PC-3 (cell line): ENCODE measurements at regions not wholly inside any gene's neighbourhood (a gene's known extent, or its start where the extent isn't known, plus 50 kb on each side); places are given as distances from the start of the nearest gene placed in this dataset.

ENCODE experiments used
- ATAC-seq: fragments of 200-7000 bp; cut with Tn5 transposase; 2 replicates; pipeline ENCODE4 v1.9.1; 2020; ENCODE audit warnings: mild to moderate bottlenecking, moderate library complexity
- BruUV-seq: library from RNA; stranded (reverse); fragments of 400-500 nt; replicated peaks from 2 replicates; lab custom pipeline; 2021; lab: Mats Ljungman, UMichigan
- CTCF ChIA-PET: fragments of 300-600 bp; sonication (Branson Sonifier 250); formaldehyde crosslinking; loops from one replicate; lab custom pipeline; 2022; ENCODE audit warnings: antibody characterized with exemption; lab: Charles Lee
- POLR2A ChIA-PET: fragments of 300-600 bp; sonication (Branson Sonifier 250); formaldehyde crosslinking; loops from one replicate; lab custom pipeline; 2022; ENCODE audit warnings: antibody characterized with exemption; ENCODE audit not compliant: unreplicated experiment; lab: Charles Lee
- DNase-seq: peaks from one replicate; pipeline ENCODE4 v3.0.0-alpha.2; 2015
- H2AFZ ChIP-seq: fragments of 300-600 bp; sonication (generic); 2 replicates; pipeline ENCODE4 v1.6.0; 2016; ENCODE audit warnings: antibody characterized with exemption, low read length
- H3F3A ChIP-seq: fragments of 300-600 bp; sonication (generic); one replicate; pipeline ENCODE4 v1.6.0; 2017; ENCODE audit warnings: antibody characterized with exemption, low read length, control low read depth, mild to moderate bottlenecking; ENCODE audit not compliant: unreplicated experiment
- H3K27ac ChIP-seq: fragments of 300-600 bp; sonication (generic); 2 replicates; pipeline ENCODE4 v1.5.1; 2016; ENCODE audit warnings: mild to moderate bottlenecking, low read length
- H3K27me3 ChIP-seq: fragments of 300-600 bp; sonication (generic); 2 replicates; pipeline ENCODE4 v1.6.1; 2016; ENCODE audit warnings: low read length, mixed read lengths
- H3K36me3 ChIP-seq: fragments of 300-600 bp; sonication (generic); 2 replicates; pipeline ENCODE4 v1.6.1; 2016; ENCODE audit warnings: low read depth, mixed run types, low read length, mixed read lengths
- H3K4me1 ChIP-seq: fragments of 300-600 bp; sonication (generic); 2 replicates; pipeline ENCODE4 v1.5.1; 2016; ENCODE audit warnings: low read length; ENCODE audit not compliant: insufficient read depth
- H3K4me2 ChIP-seq: fragments of 300-600 bp; sonication (generic); 2 replicates; pipeline ENCODE4 v1.6.0; 2016; ENCODE audit warnings: low read length
- H3K4me3 ChIP-seq: fragments of 300-600 bp; sonication (generic); 2 replicates; pipeline ENCODE4 v1.5.1; 2016; ENCODE audit warnings: mild to moderate bottlenecking, low read length, mixed read lengths
- H3K79me2 ChIP-seq: fragments of 300-600 bp; sonication (generic); 2 replicates; pipeline ENCODE4 v1.6.1; 2017; ENCODE audit warnings: low read length, mixed read lengths
- H3K9ac ChIP-seq: fragments of 300-600 bp; sonication (generic); 2 replicates; pipeline ENCODE4 v1.6.0; 2016; ENCODE audit warnings: mild to moderate bottlenecking, low read length
- H3K9me2 ChIP-seq: fragments of 300-600 bp; sonication (generic); replicated peaks from 2 replicates; pipeline ENCODE4 v1.6.1; 2016; ENCODE audit warnings: mixed run types, low read length, mixed read lengths
- H3K9me3 ChIP-seq: fragments of 300-600 bp; sonication (generic); 2 replicates; pipeline ENCODE4 v1.6.1; 2016; ENCODE audit warnings: low read length, mixed read lengths
- H4K20me1 ChIP-seq: fragments of 300-600 bp; sonication (generic); 2 replicates; pipeline ENCODE4 v1.6.1; 2016; ENCODE audit warnings: low read length, mixed read lengths
- CTCF ChIP-seq: fragments of 300-600 bp; sonication (generic); conservative IDR thresholded peaks from 2 replicates; pipeline ENCODE4 v1.5.1; 2017; ENCODE audit warnings: antibody characterized with exemption, low read depth, mild to moderate bottlenecking, low read length
- EZH2 ChIP-seq: fragments of 300-600 bp; sonication (generic); IDR thresholded peaks from one replicate; pipeline ENCODE4 v1.6.1; 2017; ENCODE audit warnings: antibody characterized with exemption, mild to moderate bottlenecking, low read length; ENCODE audit not compliant: unreplicated experiment
- EZH2phosphoT487 ChIP-seq: fragments of 300-600 bp; sonication (generic); IDR thresholded peaks from 2 replicates; pipeline ENCODE4 v1.6.1; 2018; ENCODE audit warnings: mild to moderate bottlenecking, antibody characterized with exemption, low read length, borderline replicate concordance
- intact Hi-C: fragments of 100-400 bp; cut with micrococcal nuclease; formaldehyde crosslinking; loops from 2 replicates; pipeline ENCODE4 v1.9.0; 2023

- POLR2A ChIA-PET, result no interaction called here
- H3K4me2 ChIP-seq, result no peak overlapping the region
- no peak for DNase-seq
Measured at GRCh38 chr4:82232891-82233290, 140.9 kb downstream of the HNRNPD start.

GRCh38 chr4:82231806-82232205 lies 142.0 kb downstream of the HNRNPD start:
- TF ChIP-seq EZH2 (no peak), EZH2phosphoT487 (no peak), CTCF (no peak)
- Histone ChIP-seq H4K20me1 (no peaks in the 10 kb centered on the region), H3K9ac (no peak overlapping the region), H3K9me3 (no peaks in the 10 kb centered on the region), H3K79me2 (no peaks in the 10 kb centered on the region), H3K27me3 (no peaks in the 10 kb centered on the region), H2AFZ (no peak overlapping the region), H3K4me2 (no peak overlapping the region), H3K4me1 (peaks cover 13% of the 10 kb centered on the region), H3F3A (no peaks in the 10 kb centered on the region), H3K9me2 (no peaks in the 10 kb centered on the region), H3K27ac (no peak overlapping the region), H3K36me3 (no peaks in the 10 kb centered on the region), H3K4me3 (no peak overlapping the region)
- ATAC-seq (no peak), DNase-seq (no peak)
- no TSS peak for BruUV-seq
- ChIA-PET CTCF (no interaction called here), POLR2A (no interaction called here)
- intact Hi-C loops, result no loop called here

More at GRCh38 chr4:82232891-82233290, 140.9 kb downstream of the HNRNPD start:
- intact Hi-C loops, result no loop called here
- BruUV-seq, result no TSS peak
- peaks cover 13% of the 10 kb centered on the region for H3K4me1 ChIP-seq
- H3K4me3 ChIP-seq, result no peak overlapping the region
- H3K9ac ChIP-seq, result no peak overlapping the region
- TF ChIP-seq EZH2phosphoT487, result no peak
- no peak for TF ChIP-seq CTCF
- TF ChIP-seq EZH2, result no peak
- no peaks in the 10 kb centered on the region for H3K27me3 ChIP-seq
- H3K36me3 ChIP-seq, result no peaks in the 10 kb centered on the region
- H3K27ac ChIP-seq, result no peak overlapping the region
- H3F3A ChIP-seq, result no peaks in the 10 kb centered on the region
- ATAC-seq, result no peak
- H3K9me3 ChIP-seq, result no peaks in the 10 kb centered on the region
- no peaks in the 10 kb centered on the region for H4K20me1 ChIP-seq
- no peaks in the 10 kb centered on the region for H3K9me2 ChIP-seq
- no peak overlapping the region for H2AFZ ChIP-seq
- H3K79me2 ChIP-seq, result no peaks in the 10 kb centered on the region
- CTCF ChIA-PET, result no interaction called here

- H3K4me3 ChIP-seq, result peak overlapping the region; percentile 9; the same call in 1 of the 2 replicates
- no peaks in the 10 kb centered on the region for H3K9me2 ChIP-seq
- H3F3A ChIP-seq, result no peaks in the 10 kb centered on the region
- ATAC-seq, result peak; percentile 77
- H3K27ac ChIP-seq, result peak overlapping the region; percentile 84
- no peaks in the 10 kb centered on the region for H4K20me1 ChIP-seq
- H3K4me1 ChIP-seq, result peaks cover 13% of the 10 kb centered on the region
- no peaks in the 10 kb centered on the region for H3K9me3 ChIP-seq
- H2AFZ ChIP-seq, result no peak overlapping the region
- peak overlapping the region; percentile 51 for H3K4me2 ChIP-seq
- ChIA-PET POLR2A (no interaction called here), CTCF (no interaction called here)
- peak; percentile 58 for DNase-seq
- H3K9ac ChIP-seq, result 0 out of 2 replicates have a peak overlapping the region, but pooled peaks have one; percentile 29
- H3K79me2 ChIP-seq, result no peaks in the 10 kb centered on the region
- peaks cover under 1% of the 10 kb centered on the region; the same call in 1 of the 2 replicates for H3K27me3 ChIP-seq
- TF ChIP-seq EZH2phosphoT487 (no peak), CTCF (no peak), EZH2 (no peak)
- no TSS peak for BruUV-seq
- intact Hi-C loops, result no loop called here
- H3K36me3 ChIP-seq, result no peaks in the 10 kb centered on the region
Measured at GRCh38 chr4:82230306-82230705, 143.5 kb downstream of the HNRNPD start.
